ENCODE measurements at regions not wholly inside any gene's neighbourhood (a gene's known extent, or its start where the extent isn't known, plus 50 kb on each side); places are given as distances from the start of the nearest gene placed in this dataset.

DNA sequence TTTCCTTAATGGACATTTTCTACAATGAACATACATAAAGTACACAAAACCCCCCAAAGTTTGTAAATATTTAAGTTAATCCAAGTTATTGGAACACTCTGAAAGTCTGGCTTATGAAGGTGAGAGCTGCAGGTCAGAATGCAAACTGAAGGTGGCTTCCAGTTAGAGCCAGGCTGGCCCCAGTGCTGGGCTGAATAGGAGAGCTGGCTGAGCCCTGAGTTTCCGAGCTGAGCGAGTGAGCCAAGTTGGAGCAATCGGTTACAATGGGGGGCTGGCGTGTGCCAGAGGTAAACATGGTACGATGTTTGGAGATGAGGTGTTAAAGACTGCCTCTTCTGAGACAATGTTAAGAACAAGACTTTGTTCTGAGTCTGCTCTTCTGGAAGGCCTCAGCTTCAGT lies 230.8 kb upstream of the MCTP2 start:
- H3K4me1 ChIP-seq (ENCODE audit: control insufficient read depth in 3 of 3, insufficient read depth in 3 of 3, low read length in 3 of 3): peaks cover 0 to 4% (median under 1%) of the 10 kb centered on the region in 3 donors
- H3K27ac ChIP-seq (ENCODE audit: low read depth, low read length): no peak overlapping the region
- no peak overlapping the region for H3K4me3 ChIP-seq (ENCODE audit: low read length in 3 of 3)
- H3K27me3 ChIP-seq (ENCODE audit: control insufficient read depth in 3 of 3, insufficient read depth in 3 of 3, low read length in 3 of 3): no peaks in the 10 kb centered on the region
- no peak overlapping the region for H3K9ac ChIP-seq (ENCODE audit: low read depth in 1 of 3, low read length in 3 of 3)
- H3K36me3 ChIP-seq (ENCODE audit: control insufficient read depth in 3 of 3, insufficient read depth in 3 of 3, low read length in 3 of 3): no peaks in the 10 kb centered on the region
- H3K9me3 ChIP-seq (ENCODE audit: control insufficient read depth in 3 of 3, low read length in 3 of 3): no peaks in the 10 kb centered on the region

DNA sequence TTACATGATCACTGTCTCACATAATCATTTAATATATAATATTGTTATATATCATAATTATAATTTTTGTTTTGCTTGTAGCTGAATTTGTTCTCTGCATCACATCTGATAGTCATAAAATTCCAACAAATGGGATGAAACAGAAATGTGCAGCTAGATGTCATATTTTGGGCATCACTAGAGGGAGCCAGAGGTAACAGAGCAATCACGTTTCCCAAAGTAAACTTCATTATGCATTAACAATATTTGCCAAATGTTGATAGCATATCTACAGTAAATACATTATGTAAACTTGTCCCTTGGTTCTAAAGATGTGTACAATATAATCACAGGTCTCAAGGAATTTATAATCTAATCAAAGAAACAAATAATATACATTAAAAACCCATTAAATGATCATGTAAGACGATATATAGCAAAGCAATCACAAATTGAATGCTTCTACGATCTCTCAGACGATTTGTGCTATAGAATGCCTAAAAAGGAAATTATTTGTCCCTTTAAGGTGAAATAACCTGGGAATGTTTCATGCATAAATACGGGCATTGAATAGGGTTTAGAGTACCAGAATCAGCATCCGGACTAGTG lies 234.2 kb upstream of the MCTP2 start:
- Histone ChIP-seq H3K27ac (ENCODE audit: low read depth, low read length) (no peak overlapping the region), H3K36me3 (ENCODE audit: control insufficient read depth in 3 of 3, insufficient read depth in 3 of 3, low read length in 3 of 3) (no peaks in the 10 kb centered on the region), H3K4me3 (ENCODE audit: low read length in 3 of 3) (no peak overlapping the region), H3K9me3 (ENCODE audit: control insufficient read depth in 3 of 3, low read length in 3 of 3) (no peaks in the 10 kb centered on the region), H3K4me1 (ENCODE audit: control insufficient read depth in 3 of 3, insufficient read depth in 3 of 3, low read length in 3 of 3) (peaks cover 0 to 11% (median 4%) of the 10 kb centered on the region in 3 donors), H3K27me3 (ENCODE audit: control insufficient read depth in 3 of 3, insufficient read depth in 3 of 3, low read length in 3 of 3) (no peaks in the 10 kb centered on the region), H3K9ac (ENCODE audit: low read depth in 1 of 3, low read length in 3 of 3) (no peak overlapping the region)

DNA sequence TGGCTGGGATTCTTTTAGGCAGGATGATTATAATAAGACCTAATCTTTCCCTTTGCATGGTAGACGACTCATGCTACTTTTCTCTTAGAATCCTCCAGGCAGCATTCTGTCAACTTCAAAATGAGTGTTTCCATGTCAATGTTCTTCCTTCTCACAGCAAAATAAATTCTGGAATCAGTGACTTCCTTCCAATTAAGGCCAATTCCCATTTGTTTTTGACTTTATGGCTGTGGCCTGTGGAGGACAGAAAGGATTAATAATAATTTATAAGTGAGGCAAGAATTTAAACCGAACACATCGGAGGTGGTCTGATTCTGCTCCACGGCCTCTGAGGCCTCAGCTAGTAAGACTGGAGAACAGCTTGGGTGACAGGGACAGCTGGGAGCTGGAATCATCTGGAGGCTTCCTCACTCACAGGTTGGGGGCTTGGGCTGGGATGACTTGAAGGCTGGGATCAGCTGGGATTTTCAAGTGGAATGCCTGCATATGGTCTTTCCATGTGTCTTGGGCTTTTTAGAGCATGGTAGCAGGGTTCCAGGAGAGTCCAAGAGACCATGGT lies 241.8 kb upstream of the MCTP2 start:
- no peak overlapping the region for H3K9ac ChIP-seq (ENCODE audit: low read depth in 1 of 3, low read length in 3 of 3)
- H3K36me3 ChIP-seq (ENCODE audit: control insufficient read depth in 3 of 3, insufficient read depth in 3 of 3, low read length in 3 of 3): no peaks in the 10 kb centered on the region
- peaks cover 0 to 9% (median 4%) of the 10 kb centered on the region in 3 donors for H3K4me1 ChIP-seq (ENCODE audit: control insufficient read depth in 3 of 3, insufficient read depth in 3 of 3, low read length in 3 of 3)
- H3K27ac ChIP-seq (ENCODE audit: low read depth, low read length): no peak overlapping the region
- no peak overlapping the region for H3K4me3 ChIP-seq (ENCODE audit: low read length in 3 of 3)
- no peaks in the 10 kb centered on the region for H3K9me3 ChIP-seq (ENCODE audit: control insufficient read depth in 3 of 3, low read length in 3 of 3)
- H3K27me3 ChIP-seq (ENCODE audit: control insufficient read depth in 3 of 3, insufficient read depth in 3 of 3, low read length in 3 of 3): no peaks in the 10 kb centered on the region

DNA sequence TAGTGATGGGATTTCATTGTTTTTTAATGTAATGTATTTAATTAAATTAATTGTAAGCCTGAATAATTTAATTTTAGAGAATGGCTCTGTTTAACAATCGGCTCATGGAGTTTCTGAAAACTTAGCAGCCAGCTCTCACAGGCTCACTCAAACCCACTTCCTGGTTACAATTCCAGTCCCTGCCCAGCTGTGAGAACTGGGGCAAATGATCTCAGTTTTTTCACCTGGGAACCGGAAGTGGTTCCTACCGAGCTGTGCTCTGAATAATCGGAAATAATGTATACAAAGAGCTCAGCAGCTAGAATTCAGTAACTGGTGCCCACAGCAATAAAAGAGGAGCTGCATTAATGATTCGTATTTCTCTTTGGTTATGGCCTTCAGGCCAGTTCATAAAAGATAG lies 244.3 kb upstream of the MCTP2 start:
- Histone ChIP-seq H3K27me3 (ENCODE audit: control insufficient read depth in 3 of 3, insufficient read depth in 3 of 3, low read length in 3 of 3) (no peaks in the 10 kb centered on the region), H3K36me3 (ENCODE audit: control insufficient read depth in 3 of 3, insufficient read depth in 3 of 3, low read length in 3 of 3) (no peaks in the 10 kb centered on the region), H3K9me3 (ENCODE audit: control insufficient read depth in 3 of 3, low read length in 3 of 3) (no peaks in the 10 kb centered on the region), H3K4me1 (ENCODE audit: control insufficient read depth in 3 of 3, insufficient read depth in 3 of 3, low read length in 3 of 3) (peaks cover 4 to 10% (median 9%) of the 10 kb centered on the region in 3 donors), H3K9ac (ENCODE audit: low read depth in 1 of 3, low read length in 3 of 3) (no peak overlapping the region), H3K27ac (ENCODE audit: low read depth, low read length) (no peak overlapping the region), H3K4me3 (ENCODE audit: low read length in 3 of 3) (no peak overlapping the region)

DNA sequence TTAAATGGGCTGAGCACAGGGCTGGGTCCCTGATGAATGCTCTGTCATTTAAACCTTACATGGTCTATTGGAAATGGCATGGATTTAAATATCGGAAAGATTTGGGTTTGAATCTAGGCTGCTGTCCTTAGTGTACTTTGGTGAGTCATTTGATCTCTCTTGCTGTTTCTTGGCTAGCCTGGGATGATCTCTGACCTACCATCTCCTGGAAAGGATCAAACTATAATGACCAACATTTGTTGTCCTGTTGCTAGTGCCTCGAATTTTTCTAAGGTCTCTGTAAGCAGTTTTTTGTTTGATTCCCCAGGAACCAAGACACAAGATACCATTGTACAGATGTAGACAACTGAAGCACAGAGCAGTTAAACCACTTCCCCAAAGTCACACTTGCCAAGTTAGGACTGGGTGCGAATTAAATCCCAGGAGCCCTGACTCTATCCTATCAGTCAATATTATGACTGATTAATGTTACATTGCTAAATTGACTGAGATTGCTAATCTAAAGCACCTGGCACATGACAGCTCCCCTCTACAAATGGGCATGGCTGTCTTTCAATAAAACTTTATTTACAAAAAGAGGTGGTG lies 244.9 kb upstream of the MCTP2 start:
- Histone ChIP-seq H3K36me3 (ENCODE audit: control insufficient read depth in 3 of 3, insufficient read depth in 3 of 3, low read length in 3 of 3) (no peaks in the 10 kb centered on the region), H3K9ac (ENCODE audit: low read depth in 1 of 3, low read length in 3 of 3) (no peak overlapping the region), H3K4me1 (ENCODE audit: control insufficient read depth in 3 of 3, insufficient read depth in 3 of 3, low read length in 3 of 3) (peaks cover 4 to 10% (median 9%) of the 10 kb centered on the region in 3 donors), H3K4me3 (ENCODE audit: low read length in 3 of 3) (no peak overlapping the region), H3K27me3 (ENCODE audit: control insufficient read depth in 3 of 3, insufficient read depth in 3 of 3, low read length in 3 of 3) (no peaks in the 10 kb centered on the region), H3K9me3 (ENCODE audit: control insufficient read depth in 3 of 3, low read length in 3 of 3) (no peaks in the 10 kb centered on the region), H3K27ac (ENCODE audit: low read depth, low read length) (no peak overlapping the region)

DNA sequence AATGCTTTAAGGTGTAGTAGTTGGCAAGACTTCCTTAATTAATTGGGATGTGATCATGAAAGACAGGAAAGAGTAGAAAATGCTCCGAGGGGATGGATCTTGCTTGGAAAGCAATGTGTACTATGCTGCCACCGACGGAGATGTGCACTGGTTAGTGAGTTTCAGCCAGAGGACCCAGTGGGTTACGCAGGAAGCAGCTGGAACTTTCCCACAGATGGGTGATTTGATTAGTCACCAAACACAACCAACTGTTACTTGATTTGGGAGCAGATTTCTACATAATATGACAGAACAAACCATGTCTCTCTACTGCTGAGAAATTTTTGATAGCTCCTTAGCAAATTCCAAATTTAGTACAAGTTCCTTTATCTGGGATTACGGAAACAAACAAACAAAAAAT lies 245.4 kb upstream of the MCTP2 start:
- Histone ChIP-seq H3K4me3 (ENCODE audit: low read length in 3 of 3) (no peak overlapping the region), H3K9me3 (ENCODE audit: control insufficient read depth in 3 of 3, low read length in 3 of 3) (no peaks in the 10 kb centered on the region), H3K27me3 (ENCODE audit: control insufficient read depth in 3 of 3, insufficient read depth in 3 of 3, low read length in 3 of 3) (no peaks in the 10 kb centered on the region), H3K9ac (ENCODE audit: low read depth in 1 of 3, low read length in 3 of 3) (no peak overlapping the region), H3K27ac (ENCODE audit: low read depth, low read length) (no peak overlapping the region), H3K4me1 (ENCODE audit: control insufficient read depth in 3 of 3, insufficient read depth in 3 of 3, low read length in 3 of 3) (peaks cover 4 to 10% (median 9%) of the 10 kb centered on the region in 3 donors), H3K36me3 (ENCODE audit: control insufficient read depth in 3 of 3, insufficient read depth in 3 of 3, low read length in 3 of 3) (no peaks in the 10 kb centered on the region)

DNA sequence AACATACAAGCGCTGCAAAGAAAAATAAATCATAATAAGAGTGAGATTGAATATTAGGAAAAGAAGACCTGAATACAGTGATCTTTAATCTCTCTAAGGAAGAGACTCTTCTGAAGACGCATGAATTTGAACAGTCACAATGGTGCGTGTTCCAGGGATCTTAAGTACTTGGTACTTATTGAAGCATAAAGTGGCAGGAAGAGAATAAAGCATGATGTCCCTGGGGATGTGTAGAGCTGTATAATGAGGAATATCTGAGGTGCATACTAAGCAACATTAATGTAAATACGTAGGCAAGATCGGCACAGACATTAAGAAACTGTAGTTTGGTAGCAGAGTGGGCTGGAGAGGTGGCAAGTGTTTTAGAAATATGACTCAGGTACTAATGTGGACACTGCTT lies 246.2 kb upstream of the MCTP2 start:
- Histone ChIP-seq H3K36me3 (ENCODE audit: control insufficient read depth in 3 of 3, insufficient read depth in 3 of 3, low read length in 3 of 3) (no peaks in the 10 kb centered on the region), H3K9me3 (ENCODE audit: control insufficient read depth in 3 of 3, low read length in 3 of 3) (no peaks in the 10 kb centered on the region), H3K9ac (ENCODE audit: low read depth in 1 of 3, low read length in 3 of 3) (no peak overlapping the region), H3K27ac (ENCODE audit: low read depth, low read length) (no peak overlapping the region), H3K27me3 (ENCODE audit: control insufficient read depth in 3 of 3, insufficient read depth in 3 of 3, low read length in 3 of 3) (no peaks in the 10 kb centered on the region), H3K4me3 (ENCODE audit: low read length in 3 of 3) (no peak overlapping the region), H3K4me1 (ENCODE audit: control insufficient read depth in 3 of 3, insufficient read depth in 3 of 3, low read length in 3 of 3) (peaks cover 4 to 16% (median 11%) of the 10 kb centered on the region in 3 donors)

DNA sequence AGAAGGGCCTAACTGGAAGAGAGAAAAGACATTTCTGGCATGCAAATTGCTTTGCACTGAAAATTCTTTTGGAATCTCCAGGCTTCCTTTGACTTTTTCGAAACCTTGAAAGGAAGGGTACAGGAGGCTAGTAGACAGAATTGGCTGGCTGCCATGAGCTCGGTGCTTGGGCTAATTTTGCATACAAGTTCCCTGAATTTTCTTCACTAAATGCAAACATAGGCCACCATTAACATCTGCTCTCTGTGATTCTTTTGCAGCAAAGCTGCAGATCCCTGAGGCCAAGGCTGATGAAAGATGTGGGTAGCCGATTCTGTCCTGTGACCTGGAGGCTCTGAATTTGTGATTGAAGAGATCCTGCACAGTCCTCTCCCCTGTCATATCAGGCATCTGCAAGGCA lies 247.8 kb upstream of the MCTP2 start:
- H3K4me1 ChIP-seq (ENCODE audit: control insufficient read depth in 3 of 3, insufficient read depth in 3 of 3, low read length in 3 of 3): peaks cover 4 to 18% (median 11%) of the 10 kb centered on the region in 3 donors
- H3K9ac ChIP-seq (ENCODE audit: low read depth in 1 of 3, low read length in 3 of 3): no peak overlapping the region
- no peaks in the 10 kb centered on the region for H3K36me3 ChIP-seq (ENCODE audit: control insufficient read depth in 3 of 3, insufficient read depth in 3 of 3, low read length in 3 of 3)
- H3K4me3 ChIP-seq (ENCODE audit: low read length in 3 of 3): no peak overlapping the region
- H3K27ac ChIP-seq (ENCODE audit: low read depth, low read length): no peak overlapping the region
- H3K9me3 ChIP-seq (ENCODE audit: control insufficient read depth in 3 of 3, low read length in 3 of 3): no peaks in the 10 kb centered on the region
- no peaks in the 10 kb centered on the region for H3K27me3 ChIP-seq (ENCODE audit: control insufficient read depth in 3 of 3, insufficient read depth in 3 of 3, low read length in 3 of 3)

DNA sequence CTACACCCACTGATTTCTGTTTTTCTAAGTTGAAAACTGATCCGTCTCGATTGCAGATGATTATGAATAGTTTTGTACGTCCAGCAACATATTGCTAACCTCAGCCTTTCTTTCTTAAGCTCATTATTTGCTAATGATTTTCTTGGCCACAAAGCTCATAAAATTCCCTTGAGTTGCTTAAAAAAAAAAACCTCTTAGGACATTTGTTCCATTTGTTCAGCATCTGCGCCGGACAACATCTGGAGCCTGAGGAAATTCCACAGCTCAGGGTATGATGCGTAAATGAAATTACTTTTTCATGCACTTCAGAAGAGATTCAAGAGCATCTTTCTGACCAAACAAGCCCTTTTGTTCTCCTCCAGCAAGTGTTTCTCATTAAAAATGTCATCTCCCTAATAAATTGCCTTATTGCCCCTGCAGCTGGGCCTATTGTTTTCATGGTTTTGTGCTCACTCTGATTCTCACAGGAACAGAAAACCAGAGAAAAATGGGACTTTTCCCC lies 249.1 kb upstream of the MCTP2 start:
- Histone ChIP-seq H3K27me3 (ENCODE audit: control insufficient read depth in 3 of 3, insufficient read depth in 3 of 3, low read length in 3 of 3) (no peaks in the 10 kb centered on the region), H3K4me1 (ENCODE audit: control insufficient read depth in 3 of 3, insufficient read depth in 3 of 3, low read length in 3 of 3) (peaks cover 4 to 18% (median 11%) of the 10 kb centered on the region in 3 donors), H3K36me3 (ENCODE audit: control insufficient read depth in 3 of 3, insufficient read depth in 3 of 3, low read length in 3 of 3) (no peaks in the 10 kb centered on the region), H3K9ac (ENCODE audit: low read depth in 1 of 3, low read length in 3 of 3) (no peak overlapping the region), H3K27ac (ENCODE audit: low read depth, low read length) (peak overlapping the region; percentile 19), H3K4me3 (ENCODE audit: low read length in 3 of 3) (no peak overlapping the region), H3K9me3 (ENCODE audit: control insufficient read depth in 3 of 3, low read length in 3 of 3) (no peaks in the 10 kb centered on the region)

DNA sequence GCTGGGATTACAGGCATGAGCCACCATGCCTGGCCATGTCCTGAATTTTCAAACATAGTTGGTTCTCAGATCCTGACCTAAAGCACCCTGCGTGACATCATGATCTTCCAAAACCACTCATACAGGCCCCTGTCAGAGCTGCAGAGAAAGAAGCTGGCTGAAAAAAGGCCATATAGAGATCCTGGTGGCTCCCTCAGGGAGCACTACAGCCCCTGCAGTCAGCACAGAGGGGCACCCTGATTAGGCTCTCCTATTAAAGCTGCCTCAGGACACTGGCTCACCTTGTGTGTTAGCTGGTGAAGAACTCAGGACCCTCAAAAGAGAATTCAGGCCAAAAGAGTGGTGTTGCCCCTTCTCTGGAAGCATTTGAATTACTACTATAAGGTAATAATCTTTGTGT lies 249.7 kb upstream of the MCTP2 start:
- no peak overlapping the region for H3K9ac ChIP-seq (ENCODE audit: low read depth in 1 of 3, low read length in 3 of 3)
- no peaks in the 10 kb centered on the region for H3K9me3 ChIP-seq (ENCODE audit: control insufficient read depth in 3 of 3, low read length in 3 of 3)
- no peaks in the 10 kb centered on the region for H3K36me3 ChIP-seq (ENCODE audit: control insufficient read depth in 3 of 3, insufficient read depth in 3 of 3, low read length in 3 of 3)
- H3K4me1 ChIP-seq (ENCODE audit: control insufficient read depth in 3 of 3, insufficient read depth in 3 of 3, low read length in 3 of 3): peaks cover 4 to 18% (median 11%) of the 10 kb centered on the region in 3 donors
- no peaks in the 10 kb centered on the region for H3K27me3 ChIP-seq (ENCODE audit: control insufficient read depth in 3 of 3, insufficient read depth in 3 of 3, low read length in 3 of 3)
- H3K27ac ChIP-seq (ENCODE audit: low read depth, low read length): peak overlapping the region; percentile 51
- H3K4me3 ChIP-seq (ENCODE audit: low read length in 3 of 3): no peak overlapping the region

Data from skeletal muscle tissue (tissue), 3 donors.